GM12875 (cell line): ENCODE measurements at regions not wholly inside any gene's neighbourhood (a gene's known extent, or its start where the extent isn't known, plus 50 kb on each side); places are given as distances from the start of the nearest gene placed in this dataset.

Source experiments
- H3K4me3 ChIP-seq: one replicate; pipeline ENCODE4 v1.5.1; 2011; ENCODE audit warnings: low read depth, low read length, control low read depth
- TF ChIP-seq, protein P1 (sequence below): IDR thresholded peaks from 2 replicates; pipeline ENCODE4 v1.5.1; 2011; ENCODE audit warnings: low read depth, mild to moderate bottlenecking, control low read depth, inconsistent platforms, low read length, moderate library complexity, borderline replicate concordance; ENCODE audit not compliant: insufficient read depth

GRCh38 chr11:92349486-92350156 lies 125.0 kb downstream of the FAT3 start:
- H3K4me3 ChIP-seq = no peak overlapping the region
- TF ChIP-seq, protein P1, sequence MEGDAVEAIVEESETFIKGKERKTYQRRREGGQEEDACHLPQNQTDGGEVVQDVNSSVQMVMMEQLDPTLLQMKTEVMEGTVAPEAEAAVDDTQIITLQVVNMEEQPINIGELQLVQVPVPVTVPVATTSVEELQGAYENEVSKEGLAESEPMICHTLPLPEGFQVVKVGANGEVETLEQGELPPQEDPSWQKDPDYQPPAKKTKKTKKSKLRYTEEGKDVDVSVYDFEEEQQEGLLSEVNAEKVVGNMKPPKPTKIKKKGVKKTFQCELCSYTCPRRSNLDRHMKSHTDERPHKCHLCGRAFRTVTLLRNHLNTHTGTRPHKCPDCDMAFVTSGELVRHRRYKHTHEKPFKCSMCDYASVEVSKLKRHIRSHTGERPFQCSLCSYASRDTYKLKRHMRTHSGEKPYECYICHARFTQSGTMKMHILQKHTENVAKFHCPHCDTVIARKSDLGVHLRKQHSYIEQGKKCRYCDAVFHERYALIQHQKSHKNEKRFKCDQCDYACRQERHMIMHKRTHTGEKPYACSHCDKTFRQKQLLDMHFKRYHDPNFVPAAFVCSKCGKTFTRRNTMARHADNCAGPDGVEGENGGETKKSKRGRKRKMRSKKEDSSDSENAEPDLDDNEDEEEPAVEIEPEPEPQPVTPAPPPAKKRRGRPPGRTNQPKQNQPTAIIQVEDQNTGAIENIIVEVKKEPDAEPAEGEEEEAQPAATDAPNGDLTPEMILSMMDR = no peak

DNA sequence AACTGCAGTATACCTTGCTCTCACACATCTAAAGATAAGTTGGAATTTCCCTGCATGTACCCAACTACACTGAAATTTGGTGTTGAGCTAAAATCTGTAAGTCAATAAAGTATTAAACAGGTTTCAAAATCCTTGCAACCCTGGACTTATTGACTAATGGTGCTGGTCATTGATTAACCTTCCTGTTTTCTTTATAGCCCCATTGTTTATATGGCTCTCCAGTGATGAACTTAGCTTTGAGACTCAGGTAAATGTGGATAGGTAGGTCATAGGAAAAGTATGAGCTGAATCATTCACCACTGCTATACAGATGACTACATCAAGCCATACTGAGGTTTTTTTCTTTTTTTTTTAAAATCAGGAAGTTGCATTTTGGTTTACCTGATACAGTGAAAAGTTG lies 132.7 kb downstream of the FAT3 start:
- TF ChIP-seq, protein P1 = no peak
- no peak overlapping the region for H3K4me3 ChIP-seq

DNA sequence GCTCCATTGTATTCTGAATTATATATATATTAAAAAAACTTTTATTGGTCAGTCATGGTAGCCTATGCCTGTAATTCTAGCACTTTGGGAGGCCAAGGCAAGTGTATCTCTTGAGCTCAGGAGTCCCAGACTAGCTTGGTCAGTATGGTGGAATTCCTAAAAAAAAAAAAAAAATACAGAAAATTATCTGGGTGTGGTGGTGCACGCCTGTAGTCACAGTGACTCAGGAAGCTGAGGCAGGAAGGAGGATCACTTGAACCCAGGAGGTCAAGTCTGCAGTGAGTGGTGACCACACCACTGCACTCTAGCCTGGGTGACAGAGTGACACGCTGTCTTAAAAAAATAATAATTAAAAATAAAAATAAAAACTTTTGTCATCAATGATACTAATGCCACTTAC lies 133.2 kb downstream of the FAT3 start:
- TF ChIP-seq, protein P1 = no peak
- no peak overlapping the region for H3K4me3 ChIP-seq

- TF ChIP-seq, protein P1 = no peak
- no peak overlapping the region for H3K4me3 ChIP-seq
Measured at GRCh38 chr11:92361551-92361950, 136.9 kb downstream of the FAT3 start.

GRCh38 chr11:92362989-92363388 lies 138.4 kb downstream of the FAT3 start:
- no peak overlapping the region for H3K4me3 ChIP-seq
- TF ChIP-seq, protein P1 = no peak

GRCh38 chr11:92364177-92364576 lies 139.6 kb downstream of the FAT3 start:
- H3K4me3 ChIP-seq = no peak overlapping the region
- TF ChIP-seq, protein P1 = no peak

GRCh38 chr11:92376146-92376599 lies 151.6 kb downstream of the FAT3 start:
- TF ChIP-seq, protein P1 = no peak
- no peak overlapping the region for H3K4me3 ChIP-seq
